DMS153 treated with DMSO at 0.1 percent for 48 hours (cell line): ENCODE measurements at regions not wholly inside any gene's neighbourhood (a gene's known extent, or its start where the extent isn't known, plus 50 kb on each side); places are given as distances from the start of the nearest gene placed in this dataset.

ENCODE experiments used
- DNase-seq: peaks from one replicate; lab custom pipeline; 2025; ENCODE audit not compliant: unreplicated experiment; lab: John Stamatoyannopoulos, UW

DNA sequence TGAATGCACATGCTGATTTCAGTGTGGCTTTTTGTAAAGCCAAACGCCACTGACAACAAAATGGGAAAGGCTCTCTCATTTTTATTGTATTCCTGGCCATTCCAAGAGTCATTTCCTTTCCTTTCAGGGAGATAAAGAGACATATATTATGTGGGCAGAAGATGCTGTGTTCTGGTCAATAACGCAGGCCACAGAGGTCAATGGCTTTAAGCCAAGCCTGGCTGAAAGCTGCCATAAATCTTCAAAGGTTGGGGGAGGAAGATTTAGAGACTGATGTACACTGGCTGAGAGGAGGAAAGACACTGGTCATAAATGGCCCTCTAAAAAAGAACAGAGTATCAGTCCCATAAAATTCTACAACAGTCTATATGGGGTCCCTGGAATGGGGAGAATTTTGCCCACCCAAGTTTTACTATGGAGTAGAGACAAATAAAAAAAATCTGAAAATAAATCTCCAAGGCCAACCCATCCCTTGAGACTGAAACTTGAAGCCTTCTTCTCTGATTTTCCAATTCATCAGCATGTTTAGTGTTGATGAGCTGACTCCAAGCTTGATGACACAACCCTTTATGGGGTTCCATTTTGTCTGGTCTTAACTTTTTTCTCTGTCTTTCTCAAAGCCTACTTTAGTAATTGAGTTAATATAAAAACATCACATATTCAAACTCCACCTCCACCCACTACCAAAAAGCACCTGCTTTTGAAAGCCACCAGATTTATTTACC lies 152.1 kb upstream of the SLC24A2 start:
- DNase-seq: no peak

DNA sequence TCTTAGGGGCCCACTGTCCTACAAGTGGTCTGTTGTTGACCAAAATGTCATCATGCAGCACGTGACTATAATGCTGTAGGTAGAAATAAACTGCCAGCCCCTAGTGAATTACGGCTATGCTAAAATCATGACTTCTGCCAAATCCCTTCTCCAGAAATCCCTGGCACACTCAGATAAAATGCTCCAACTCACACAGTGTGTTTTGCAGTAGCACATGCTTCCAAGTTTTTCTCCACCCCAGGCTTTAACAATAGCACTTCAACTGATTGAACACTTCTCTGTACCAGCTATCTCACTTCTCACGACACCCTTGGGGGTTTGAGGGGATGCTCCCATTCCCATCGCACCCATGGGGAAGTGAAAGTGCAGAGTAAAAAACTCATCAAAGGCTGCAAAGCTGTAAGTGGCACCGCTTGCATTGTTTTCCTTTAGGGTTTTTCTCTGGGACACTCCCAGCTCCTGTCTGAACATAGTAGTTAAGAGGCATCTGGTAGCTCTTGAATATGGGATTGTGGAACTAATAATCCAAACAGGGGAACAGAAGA lies 151.0 kb upstream of the SLC24A2 start:
- no peak for DNase-seq

DNA sequence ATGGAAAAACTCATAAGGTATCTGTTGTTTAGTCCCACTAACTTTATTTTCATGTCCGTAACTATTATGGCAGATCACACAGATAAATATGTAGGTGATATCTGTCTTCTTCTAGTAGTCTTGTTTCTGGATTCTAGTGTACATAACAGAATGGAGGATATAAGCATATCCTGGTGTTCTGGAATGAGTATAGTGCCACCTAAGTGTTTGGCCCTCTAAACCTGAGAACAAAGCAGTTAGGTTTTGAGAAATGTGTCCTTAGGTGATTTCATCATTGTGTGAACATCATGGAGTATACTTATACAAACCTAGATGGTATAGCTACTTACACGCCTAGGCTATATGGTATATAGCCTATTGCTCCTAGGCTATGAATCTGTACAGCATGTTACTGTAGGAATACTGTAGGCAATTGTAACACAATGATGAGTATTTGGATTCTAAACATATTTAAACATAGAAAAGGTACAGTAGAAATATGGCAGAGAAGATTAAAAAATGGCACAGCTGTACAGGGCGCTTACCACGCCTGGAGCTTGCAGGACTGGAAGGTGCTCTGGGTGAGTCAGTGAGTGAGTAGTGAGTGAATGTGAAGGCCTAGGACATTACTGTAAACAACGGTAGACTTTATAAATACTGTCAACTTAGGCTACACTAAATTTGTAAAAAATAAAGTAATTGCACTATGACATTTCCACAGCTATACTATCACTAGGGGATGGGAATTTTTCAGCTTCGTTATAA lies 150.3 kb upstream of the SLC24A2 start:
- no peak for DNase-seq

DNA sequence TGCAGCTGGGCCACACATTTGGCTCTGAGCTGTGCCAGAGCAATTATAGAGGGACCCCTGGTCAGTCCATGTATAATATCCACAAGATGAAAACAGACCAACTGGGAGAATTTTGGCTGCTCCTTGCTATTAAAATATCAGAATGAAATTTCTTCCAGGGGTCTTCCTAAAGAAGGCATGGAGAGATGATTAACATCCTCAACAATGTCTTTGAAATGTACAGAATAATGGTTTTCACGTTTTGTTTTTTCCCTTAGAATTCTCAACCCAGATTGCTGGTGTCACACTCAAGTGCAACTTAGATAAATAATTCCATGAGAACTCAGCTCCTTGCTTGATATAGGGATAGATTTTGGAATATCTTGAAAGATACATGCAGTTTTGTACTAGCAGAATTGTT lies 148.3 kb upstream of the SLC24A2 start:
- DNase-seq: no peak

DNA sequence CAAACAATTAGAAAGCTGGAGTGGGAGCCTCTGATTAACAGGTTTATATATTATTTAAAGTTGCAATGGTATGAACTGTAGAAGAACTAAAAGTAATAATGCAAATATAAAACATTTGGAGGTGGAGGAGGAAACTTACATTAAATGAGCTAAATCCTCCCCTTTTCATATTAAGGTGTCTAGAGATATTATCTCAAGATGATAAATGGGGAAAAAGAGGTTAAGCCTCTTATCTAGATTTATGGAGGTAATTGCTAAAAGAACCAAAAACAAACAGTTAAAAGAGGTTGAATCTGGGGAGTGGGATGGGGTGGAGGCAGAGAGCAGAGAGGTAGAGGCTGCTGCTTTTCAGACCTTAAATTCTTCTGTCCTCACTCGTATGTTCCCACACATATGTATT lies 147.8 kb upstream of the SLC24A2 start:
- no peak for DNase-seq

DNA sequence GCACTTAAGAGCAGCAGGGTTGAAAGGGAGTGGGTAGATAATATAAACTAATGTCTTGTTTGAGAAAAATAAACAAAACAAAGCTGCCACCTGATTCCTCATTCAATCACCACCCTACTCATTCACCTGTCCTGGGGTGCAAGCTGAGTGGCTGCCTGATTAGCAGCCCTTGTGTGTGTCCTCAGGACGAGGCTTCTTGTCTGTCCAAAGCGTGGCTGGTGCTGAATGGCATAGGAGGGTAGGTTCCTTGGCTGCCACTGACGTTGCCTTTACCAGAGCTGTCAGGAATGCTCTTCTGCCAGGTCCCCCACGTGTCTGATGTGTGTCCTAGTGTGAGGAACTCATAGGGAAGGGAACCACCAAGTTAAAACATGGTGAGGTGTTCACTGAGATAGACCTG lies 146.6 kb upstream of the SLC24A2 start:
- DNase-seq: no peak

DNA sequence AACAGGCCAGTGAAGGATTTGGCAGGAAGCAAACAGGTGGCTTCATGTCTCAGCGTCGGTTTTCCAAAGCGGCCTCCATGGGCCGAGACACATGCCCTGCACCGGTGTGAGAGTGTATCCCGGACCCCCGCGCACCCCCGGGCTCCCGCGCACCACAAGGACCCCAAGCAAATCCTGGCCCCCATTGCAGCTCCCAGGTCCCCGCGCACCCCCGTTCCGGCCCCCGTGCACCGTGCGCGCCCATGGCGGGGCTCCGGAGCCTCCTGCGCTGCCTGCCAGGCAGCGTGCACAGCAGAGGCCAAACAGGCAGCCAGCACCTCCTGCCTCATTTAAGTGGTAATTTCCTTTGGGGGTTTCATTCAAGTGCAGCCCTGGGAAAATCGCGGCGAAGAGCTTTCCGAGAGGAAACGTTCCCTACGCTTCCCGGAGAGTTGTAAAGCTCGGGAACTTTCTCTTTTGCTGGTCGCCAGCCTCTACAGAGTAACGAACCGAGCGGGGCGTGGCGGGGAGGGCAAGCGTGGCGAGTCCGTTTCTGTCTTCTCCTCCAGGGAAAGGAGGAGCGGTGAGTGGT lies 145.5 kb upstream of the SLC24A2 start:
- DNase-seq: no peak

DNA sequence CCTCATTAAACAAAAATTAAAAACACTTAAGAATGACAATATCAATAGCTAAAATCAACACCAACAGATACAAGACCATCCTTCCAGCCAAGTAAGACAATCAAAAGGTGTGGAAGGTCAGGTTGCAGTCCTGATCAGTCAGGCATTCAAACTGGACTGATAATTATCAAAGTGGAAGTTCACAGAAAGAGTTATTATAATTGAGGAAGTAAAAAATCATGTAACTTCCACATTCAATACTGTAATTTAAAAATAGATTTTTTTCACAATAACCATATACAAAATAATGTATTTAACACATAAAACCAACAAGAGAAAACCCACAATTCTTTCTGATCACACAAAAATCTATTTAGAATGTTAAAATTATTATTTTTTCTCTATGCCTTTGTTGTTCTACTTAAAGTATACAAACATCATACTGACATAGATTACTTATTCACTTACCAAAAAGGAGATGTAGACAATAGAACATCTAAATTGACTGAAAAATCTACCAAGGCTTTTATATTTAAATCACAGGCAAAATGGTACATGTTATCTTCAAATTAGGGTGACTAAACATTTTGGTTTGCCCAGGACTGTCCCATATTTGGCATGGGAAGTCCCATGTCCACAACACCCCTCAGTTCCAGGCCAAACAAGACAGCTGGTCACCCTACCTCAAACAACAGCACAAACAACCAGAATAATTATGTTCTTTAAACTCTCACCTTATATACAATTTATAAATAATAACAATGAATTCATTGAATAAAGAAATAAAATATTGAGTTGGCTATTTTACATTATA lies 142.5 kb upstream of the SLC24A2 start:
- DNase-seq: no peak

DNA sequence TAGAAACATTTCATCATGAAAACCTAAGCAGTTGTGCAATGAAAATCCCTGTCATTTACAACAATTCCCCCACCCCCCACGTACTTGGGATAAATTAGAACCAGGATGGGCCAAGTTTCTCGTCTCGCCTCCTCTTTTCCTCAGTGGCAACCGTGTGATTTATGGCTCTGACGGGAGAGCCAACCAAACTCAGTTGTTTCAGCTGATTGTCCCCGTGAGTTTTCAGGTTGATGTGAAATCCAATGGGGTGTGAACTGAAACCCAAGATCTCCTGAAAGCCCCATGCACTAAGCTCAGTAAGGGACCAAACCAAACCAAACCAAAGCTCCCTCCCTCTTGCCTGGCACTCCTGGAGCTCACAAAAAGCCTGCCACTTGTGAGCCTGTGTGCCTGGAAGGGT lies 138.7 kb upstream of the SLC24A2 start:
- no peak for DNase-seq

DNA sequence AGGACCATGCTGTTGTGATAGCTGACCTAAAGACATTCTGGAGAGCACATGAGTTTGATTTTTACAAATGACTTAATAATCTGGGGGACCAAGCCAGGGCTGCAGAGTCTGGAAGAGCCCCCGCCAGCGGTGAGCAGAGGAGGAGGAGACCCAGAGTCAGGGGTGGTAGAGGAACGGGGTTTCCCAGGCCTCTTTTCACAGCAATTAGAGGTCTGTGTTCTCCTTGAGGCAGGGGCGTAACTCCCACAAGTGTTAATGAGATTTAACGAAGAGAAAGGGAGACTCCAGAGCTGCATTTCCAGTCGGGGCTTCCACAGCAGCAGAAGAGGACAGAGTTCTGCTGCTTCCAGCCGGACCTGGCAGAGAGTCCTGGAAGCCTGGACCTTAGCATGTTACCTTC lies 137.9 kb upstream of the SLC24A2 start:
- no peak for DNase-seq

DNA sequence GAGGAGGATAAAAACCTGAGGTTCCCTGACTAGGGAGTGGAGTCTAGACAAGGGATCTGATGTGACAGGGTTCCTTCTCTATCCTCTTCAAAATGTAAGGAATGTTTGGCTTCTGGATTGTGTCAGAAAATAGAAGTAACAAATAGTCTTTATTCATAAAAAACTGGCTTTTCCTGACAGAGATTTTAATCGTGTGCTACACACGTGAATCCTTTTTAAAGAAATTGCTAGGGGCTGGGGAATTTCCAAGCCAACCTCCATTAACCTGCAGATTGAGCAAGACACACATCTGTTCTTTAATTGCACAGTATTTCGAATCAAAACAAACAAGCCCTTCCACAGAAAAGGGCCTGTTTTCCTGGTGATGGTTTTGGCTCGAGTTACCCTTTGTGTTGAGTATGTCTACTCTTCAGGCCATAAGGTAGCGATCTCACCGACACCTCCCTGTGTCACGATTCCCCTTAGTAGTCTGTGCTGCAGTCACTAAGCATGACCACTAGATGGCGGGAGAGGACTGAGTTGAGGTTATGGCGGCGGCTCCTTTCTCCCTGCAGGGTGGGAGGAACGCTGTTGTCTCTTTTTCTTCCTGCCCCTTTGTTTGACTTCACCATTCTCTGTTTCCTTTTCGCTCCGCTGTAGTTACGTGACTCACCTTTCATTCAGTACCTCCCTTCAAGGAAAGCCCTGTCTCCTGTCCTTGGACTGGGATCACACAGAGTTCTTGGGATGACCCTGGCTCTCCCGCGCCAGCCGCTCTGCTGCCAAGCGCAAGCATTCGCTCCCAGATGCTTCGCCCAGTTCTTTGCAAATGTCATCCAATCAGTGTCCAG lies 137.1 kb upstream of the SLC24A2 start:
- peak; percentile 94 for DNase-seq

DNA sequence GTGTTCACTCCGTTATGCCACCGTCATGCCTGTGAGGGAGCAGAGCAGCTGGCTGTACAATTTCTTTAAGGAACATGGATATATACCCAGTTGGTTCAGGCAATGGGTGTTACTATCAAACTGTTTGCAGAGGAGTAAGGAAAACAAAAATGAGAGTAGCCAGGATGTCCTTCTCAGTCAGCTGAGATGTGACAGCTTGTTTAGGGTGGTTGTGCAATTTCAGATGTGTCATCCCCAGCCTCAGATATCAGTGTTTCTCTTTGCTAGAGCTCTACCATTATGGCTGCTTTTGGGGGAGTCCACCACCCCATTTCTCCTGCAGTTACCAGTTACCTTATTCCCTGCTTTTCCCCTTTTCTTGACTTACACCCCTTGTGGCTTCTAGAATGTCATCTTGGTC lies 135.2 kb upstream of the SLC24A2 start:
- no peak for DNase-seq

DNA sequence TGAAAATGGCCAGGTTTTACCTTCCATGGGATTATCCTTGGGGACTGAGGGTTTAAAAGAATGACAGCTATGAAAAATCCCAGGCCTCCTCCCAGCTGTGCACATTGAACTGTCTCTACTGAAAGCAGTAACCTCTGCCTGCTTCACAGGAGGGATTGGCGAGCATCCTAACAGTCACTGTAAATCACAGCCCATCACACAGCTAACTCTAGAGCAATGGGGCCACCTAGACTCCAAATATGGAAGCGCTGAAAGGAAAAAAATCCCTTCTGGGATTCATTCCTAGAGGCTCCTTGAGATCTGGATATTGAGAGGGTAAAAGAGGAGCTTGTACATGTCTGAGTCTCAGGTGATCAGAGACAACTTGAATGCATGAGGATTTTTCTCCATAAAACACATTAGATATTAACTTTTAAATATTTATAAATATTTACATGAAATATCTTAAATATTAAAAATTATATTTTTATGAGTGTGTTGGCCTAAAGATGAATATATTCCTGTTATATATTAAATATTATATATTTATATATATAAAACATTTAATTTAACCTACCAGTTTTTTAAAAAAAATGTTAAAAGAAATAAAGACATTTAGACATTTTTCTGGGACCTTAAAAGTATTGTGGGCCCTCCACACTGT lies 133.8 kb upstream of the SLC24A2 start:
- peak; percentile 72 for DNase-seq

DNA sequence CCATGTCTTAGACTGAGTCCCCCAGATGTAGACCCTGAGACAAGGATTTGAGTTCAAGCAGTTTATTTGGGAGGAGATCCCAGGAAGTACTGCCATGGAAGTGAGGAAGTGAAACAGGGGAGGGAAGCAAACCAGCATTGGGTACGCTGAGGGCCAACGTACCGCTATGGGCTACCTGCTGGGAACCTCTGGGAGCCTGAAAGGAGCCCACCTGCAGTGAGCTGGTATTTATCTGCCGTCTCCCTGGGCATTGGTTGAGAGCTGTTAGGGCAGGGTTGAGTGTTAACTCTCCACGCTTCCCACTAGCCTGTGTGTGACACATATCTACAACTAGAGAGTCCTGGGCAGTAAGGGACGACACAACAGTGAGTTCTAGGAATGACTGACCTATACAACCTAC lies 131.6 kb upstream of the SLC24A2 start:
- DNase-seq: no peak

DNA sequence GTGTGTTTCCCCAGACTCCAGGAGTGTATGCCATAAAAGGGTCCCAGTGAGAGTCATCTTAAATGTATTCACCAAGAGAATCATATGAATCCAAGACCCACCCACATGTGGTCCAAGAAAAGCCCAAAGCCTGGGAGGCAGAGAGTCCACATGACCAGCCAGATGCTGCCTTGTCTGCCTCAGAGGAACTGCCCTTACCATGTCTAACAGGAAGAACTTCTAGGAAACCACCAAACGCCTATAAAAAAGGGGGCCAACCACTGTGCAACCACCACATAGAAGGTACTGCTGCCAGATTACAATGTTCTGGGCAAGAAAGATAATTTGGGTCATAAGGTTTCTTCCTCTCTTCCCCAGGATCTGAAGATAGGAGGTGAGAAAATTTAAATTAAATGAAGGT lies 129.8 kb upstream of the SLC24A2 start:
- no peak for DNase-seq

DNA sequence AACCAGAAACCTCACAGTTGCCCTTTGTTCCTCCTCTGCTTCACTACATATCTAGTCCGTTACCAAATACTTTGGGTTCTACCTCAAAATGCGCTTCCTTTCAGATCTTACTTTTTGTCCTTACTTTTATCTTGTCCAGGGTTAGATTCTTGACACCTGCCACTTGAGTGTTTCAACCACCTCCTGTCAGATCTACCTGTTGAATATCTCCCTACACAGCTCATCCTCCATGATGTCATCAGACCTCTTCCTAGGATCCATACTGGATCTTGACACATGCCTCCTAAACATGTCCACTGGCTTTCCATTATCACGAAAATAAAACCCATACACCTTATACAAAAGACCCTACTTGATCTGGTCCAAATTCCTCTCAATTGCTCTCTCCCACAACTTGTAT lies 125.2 kb upstream of the SLC24A2 start:
- DNase-seq: no peak

DNA sequence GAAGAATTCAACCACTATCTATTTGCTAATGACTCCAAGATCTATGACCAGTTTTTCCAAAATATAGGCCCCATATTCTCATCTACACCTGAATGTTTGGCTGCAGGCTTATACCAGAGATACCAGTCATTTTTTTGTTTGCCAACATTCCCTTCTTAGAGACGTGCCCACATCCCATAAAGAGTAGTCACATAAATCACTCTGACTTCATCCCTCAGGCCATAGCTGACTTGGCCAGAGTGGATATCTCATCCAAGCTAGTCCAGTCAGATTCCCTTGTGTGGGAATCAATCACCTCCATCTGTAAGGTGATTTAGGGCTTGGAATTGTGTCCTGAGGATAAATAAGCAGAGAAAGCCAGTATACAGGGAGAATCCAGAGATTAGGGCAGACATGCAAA lies 124.3 kb upstream of the SLC24A2 start:
- no peak for DNase-seq

DNA sequence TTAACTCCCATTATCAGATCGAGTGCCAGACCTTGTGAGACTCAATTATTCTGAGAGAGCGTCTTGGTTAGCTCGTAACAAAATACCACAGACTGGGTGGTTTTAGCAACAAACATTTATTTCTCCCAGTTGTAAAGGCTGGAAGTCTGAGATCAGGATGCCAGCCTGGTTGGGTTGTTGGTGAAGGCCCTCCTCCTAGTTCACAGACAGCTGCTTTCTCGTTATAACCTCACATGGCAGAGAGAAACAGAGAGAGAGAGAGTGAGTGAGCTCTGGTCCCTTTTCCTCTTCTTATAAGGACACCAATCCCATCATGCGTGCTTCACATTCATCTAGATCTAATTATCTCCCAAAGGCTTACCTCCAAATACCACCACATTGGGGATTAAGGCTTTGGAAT lies 114.2 kb upstream of the SLC24A2 start:
- no peak for DNase-seq

DNA sequence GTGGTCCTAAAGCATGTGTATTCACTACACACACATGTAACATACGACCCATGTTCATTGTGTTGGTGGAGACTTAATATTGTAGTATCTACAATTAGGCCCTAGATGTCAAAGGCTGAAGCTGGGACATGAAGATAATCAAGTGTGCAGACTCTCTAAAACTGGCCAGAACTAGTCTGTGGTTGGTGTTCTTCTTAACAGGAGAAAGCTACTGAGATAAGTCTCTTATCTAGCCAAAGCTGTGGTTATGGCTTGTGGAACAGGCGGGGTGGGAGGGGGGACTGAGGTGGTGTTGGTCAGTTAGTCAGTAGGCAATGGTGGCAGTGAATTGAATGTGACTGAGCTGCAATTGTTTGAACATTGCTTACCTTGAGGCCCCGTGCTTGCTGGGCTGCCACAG lies 112.7 kb upstream of the SLC24A2 start:
- DNase-seq: no peak

DNA sequence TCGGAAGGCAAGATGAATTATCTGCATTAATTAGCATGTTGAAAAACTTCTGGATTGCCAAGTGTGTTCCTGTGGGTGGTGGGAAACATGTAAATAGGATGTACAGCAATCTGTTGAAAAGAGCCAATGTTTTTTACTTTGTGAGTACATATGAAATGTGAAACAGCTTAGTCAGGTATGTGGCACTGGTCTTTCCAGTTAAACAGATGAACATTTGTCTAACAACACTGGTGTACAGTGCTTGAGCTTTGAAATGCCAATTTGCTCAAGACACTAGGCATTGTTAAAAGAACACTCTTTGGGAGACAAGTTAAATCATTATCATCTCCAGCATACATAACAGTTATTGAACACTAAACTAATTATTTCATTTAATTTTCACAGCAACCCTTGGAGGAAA lies 107.3 kb upstream of the SLC24A2 start:
- DNase-seq: no peak
